ENCODE measurements at regions not wholly inside any gene's neighbourhood (a gene's known extent, or its start where the extent isn't known, plus 50 kb on each side); places are given as distances from the start of the nearest gene placed in this dataset.
A peak's percentile ranks its signal among the peaks of the same experiment; 100 is the strongest.

DNA sequence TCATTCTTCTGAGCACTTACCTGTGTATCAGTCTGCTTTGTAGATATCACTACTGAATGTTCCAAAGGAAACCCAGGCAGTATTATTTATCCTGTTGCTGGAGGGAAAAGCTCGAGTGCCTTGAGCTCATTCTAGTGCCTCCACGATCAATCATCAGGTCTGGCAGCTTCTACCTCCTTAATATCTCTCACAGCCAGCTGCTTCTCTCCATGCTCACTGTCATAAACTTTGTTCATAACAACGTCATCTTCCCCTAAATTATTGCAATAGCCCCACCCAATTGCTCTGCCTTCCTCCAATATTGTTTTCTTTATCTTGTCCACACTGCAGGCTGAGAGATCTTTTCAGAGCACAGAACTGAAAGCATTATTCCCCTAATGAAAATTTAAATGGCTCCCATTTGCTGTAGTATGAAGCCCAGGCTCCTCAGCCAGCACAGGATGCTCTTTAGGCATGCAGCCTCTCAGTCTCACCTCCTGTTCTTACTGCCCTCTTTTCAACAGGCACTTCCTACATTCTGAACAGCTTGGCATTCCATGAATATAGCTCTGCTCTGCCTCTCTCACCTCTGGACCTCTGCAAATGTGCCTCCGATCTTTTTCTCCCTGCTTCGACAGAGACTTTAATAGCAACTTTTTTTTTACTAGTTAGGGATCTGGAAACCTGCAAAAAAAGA is 504.2 kb upstream of the IGFBP7 start:
- TF ChIP-seq, protein P1, sequence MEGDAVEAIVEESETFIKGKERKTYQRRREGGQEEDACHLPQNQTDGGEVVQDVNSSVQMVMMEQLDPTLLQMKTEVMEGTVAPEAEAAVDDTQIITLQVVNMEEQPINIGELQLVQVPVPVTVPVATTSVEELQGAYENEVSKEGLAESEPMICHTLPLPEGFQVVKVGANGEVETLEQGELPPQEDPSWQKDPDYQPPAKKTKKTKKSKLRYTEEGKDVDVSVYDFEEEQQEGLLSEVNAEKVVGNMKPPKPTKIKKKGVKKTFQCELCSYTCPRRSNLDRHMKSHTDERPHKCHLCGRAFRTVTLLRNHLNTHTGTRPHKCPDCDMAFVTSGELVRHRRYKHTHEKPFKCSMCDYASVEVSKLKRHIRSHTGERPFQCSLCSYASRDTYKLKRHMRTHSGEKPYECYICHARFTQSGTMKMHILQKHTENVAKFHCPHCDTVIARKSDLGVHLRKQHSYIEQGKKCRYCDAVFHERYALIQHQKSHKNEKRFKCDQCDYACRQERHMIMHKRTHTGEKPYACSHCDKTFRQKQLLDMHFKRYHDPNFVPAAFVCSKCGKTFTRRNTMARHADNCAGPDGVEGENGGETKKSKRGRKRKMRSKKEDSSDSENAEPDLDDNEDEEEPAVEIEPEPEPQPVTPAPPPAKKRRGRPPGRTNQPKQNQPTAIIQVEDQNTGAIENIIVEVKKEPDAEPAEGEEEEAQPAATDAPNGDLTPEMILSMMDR (IDR thresholded peaks at IDR 0.05; ENCODE audit: control insufficient read depth, extremely low read depth, insufficient read depth) = no peak
- no peak overlapping the region for H3K4me3 ChIP-seq (ENCODE audit: low read depth, low read length)
- DNase-seq (ENCODE audit: low read depth) = no peak

DNA sequence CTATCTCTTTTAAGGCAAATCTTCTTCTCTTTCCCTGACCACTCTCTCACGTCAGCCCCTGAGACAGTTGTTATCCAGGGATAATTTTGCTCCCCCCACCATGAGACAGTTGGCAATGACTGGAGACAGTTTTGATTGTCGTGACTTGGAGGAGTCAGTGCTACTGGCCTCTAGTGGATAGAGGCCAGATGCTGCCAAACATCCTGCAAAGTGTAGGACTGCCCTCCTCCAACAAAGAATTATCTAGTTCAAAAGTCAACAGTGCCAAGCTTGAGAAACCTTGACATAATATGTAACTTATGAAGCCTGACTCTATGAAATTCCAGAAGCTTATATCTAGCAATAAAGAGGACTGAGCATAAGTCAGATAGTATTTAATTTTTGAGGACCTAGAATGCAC is 502.1 kb upstream of the IGFBP7 start:
- TF ChIP-seq, protein P1 (IDR thresholded peaks at IDR 0.05; ENCODE audit: control insufficient read depth, extremely low read depth, insufficient read depth) = peak; percentile 21
- no peak for DNase-seq (ENCODE audit: low read depth)
- no peak overlapping the region for H3K4me3 ChIP-seq (ENCODE audit: low read depth, low read length)

DNA sequence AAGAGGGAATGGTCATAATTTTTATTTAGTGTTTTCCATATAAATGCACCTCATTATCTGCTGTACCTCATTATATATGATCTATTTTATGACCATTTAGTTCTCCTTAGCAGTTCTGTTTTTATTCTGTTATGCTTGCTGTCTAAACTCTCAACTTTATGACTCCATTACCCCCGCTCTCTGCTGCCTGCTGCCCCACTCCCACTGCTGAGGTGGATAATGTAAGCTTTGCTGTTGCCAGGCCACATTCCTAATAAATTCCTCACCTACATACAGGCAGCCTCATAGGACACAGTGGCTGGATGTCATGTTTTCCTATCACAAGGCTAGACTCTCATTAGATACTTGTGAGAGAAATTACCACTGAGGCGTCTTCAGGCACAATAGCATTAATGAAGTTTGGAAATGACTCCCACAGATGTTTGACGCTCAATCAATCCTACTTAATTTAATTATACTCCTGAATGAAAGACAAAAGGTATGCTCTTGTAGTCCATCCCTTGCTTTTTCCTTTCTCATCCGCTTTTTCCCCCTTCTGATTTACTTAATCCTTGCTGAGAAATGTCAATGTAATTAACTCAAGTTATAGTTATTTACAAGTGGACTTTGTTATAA is 497.5 kb upstream of the IGFBP7 start:
- H3K4me3 ChIP-seq (ENCODE audit: low read depth, low read length) = no peak overlapping the region
- TF ChIP-seq, protein P1 (IDR thresholded peaks at IDR 0.05; ENCODE audit: control insufficient read depth, extremely low read depth, insufficient read depth) = no peak

DNA sequence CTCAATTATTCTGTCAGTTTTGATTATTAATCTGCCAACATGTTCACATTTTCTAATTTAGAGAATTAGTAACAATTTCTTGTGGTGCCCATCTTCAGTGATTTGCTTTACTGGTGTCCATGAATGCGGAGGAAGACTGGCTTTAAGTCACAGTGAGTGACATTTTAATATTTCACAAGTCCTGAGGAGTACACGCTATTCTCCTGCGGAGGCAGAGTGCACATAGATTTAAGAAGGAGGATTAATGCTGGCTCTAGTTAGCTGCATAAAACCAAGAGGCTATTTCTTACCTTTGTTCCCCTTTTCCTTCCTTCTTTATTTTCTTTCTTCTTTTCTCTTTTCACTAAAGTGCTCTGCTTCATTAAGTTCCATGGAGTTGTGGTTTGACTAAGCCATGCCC is 495.2 kb upstream of the IGFBP7 start:
- TF ChIP-seq, protein P1 (IDR thresholded peaks at IDR 0.05; ENCODE audit: control insufficient read depth, extremely low read depth, insufficient read depth) = no peak
- no peak for DNase-seq (ENCODE audit: low read depth)

More for the DNA sequence above, 497.5 kb upstream of the IGFBP7 start:
- no peak for DNase-seq (ENCODE audit: low read depth)

DNA sequence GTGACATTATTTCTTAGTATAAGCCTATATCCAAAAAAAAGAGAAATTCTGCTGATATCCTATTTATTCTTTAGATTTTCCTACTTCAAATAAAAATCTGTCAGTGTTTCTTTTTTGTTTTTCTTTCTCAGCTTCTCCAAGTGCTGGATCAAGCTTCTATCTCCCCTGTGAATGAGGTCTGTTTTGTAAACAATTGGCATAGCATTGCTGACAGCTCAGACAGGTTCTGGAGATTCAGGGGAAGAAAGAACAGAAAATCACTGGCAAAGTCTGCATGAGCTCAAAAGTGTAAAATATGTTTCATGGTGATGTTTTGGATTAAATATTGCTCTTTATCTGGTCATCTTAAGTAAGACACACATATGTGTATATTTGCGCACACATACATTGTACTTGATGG is 492.0 kb upstream of the IGFBP7 start:
- no peak overlapping the region for H3K4me3 ChIP-seq (ENCODE audit: low read depth, low read length)
- no peak for DNase-seq (ENCODE audit: low read depth)
- TF ChIP-seq, protein P1 (IDR thresholded peaks at IDR 0.05; ENCODE audit: control insufficient read depth, extremely low read depth, insufficient read depth) = no peak

More for the DNA sequence above, 495.2 kb upstream of the IGFBP7 start:
- no peak overlapping the region for H3K4me3 ChIP-seq (ENCODE audit: low read depth, low read length)

DNA sequence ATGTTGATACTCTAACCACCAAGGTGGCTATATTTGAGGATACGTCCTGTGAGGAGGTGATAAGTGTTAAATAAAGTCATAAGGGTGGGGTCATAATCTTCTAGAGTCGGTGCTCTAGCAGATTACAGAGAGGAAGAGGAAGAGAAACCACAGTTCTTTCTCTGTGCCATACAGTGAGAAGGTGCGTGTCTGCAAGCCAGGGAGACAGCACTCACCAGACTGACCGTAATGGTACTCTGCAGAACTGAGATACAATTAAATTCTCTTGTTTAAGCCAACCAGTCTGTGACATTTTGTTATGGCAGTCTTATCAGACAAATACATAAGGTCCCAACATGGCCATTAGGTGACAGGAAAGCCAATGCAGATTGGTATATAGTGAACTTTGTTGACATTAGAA is 480.9 kb upstream of the IGFBP7 start:
- no peak for DNase-seq (ENCODE audit: low read depth)
- no peak overlapping the region for H3K4me3 ChIP-seq (ENCODE audit: low read depth, low read length)
- TF ChIP-seq, protein P1 (IDR thresholded peaks at IDR 0.05; ENCODE audit: control insufficient read depth, extremely low read depth, insufficient read depth) = no peak

All from LNCaP clone FGC (cell line).